HL-60/S4 (cell line): ENCODE measurements at regions not wholly inside any gene's neighbourhood (a gene's known extent, or its start where the extent isn't known, plus 50 kb on each side); places are given as distances from the start of the nearest gene placed in this dataset.
"Not testable (repeated sequence)": the region's sequence is repeated elsewhere in the genome, so short reads cannot be mapped to it uniquely, and the experiment has no call there.

ENCODE experiments used
- in situ Hi-C: fragments of 300-500 bp; cut with MboI; formaldehyde crosslinking; loops from 2 replicates; pipeline ENCODE4 v1.14.3; 2022; ENCODE audit warnings: low sequenced_read_pairs

DNA sequence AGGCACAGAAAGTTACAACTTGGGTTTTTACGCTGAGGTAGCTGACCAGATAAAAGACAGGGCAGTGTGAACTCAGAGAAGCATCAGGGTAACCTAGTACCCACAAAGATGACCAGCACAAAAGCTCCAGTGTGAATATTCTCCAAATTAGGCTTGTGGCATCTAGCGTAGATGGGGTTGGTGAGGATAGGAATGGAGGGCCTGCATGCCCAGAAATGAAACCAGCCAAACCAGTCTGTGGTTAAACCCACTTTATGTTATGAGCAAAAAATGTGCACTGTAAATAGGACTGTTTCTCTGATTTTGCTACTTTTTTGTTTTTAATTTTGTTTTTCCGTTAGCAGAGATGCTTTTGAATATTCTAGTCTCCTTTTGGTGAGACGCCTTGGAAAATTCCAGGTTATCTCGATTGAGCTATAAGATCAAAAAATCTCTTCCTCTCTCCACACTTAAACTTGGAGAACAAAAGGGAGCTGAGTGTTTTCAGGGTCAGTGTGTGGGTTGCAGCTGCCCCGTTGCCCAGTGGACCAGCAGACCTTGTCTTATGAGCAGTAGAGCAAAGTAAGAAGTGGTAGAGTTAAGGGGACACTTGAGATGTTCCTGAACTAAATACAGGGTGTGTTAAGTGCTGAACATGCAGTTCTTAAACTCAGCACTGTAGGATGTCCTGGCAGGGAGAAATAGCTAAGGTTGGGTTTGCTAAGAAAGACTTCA is 132.9 kb downstream of the C3orf38 start:
- in situ Hi-C loops, result no loop called here

DNA sequence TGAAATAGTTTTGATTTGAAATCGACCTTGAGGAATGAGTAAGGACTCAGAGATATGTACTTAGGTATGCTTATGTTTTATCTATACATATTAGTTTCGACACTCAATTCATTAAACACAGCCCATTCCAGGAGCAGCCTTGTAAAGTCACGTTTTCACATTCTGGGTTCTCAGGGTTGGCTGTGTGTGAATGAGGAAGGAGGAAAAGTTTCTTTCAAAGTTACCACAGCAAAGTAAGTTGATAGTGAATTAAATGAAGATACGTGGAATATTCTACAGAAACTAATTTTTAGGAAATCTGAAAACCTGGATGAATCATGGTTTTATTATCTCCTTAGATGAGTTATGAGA is 133.5 kb downstream of the C3orf38 start:
- in situ Hi-C loops, result no loop called here

DNA sequence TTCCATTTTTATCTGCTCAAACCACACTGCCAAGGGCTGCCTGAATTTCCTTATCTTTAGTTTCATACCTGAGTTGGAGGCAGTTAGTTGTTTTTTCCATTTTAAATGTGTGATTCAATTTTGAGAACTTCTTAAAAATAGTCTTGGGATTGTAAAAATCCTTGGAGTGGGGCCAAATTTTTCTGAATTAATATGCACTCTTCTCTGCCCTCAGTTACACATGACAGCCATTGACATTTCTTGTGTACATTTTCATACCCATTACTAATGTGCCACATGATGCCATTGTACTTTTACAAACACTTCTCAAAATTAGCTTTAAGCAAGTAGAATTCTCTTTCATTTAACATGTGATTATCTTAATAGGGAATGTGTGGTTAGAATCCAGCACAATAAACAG is 141.7 kb downstream of the C3orf38 start:
- in situ Hi-C loops, result no loop called here

DNA sequence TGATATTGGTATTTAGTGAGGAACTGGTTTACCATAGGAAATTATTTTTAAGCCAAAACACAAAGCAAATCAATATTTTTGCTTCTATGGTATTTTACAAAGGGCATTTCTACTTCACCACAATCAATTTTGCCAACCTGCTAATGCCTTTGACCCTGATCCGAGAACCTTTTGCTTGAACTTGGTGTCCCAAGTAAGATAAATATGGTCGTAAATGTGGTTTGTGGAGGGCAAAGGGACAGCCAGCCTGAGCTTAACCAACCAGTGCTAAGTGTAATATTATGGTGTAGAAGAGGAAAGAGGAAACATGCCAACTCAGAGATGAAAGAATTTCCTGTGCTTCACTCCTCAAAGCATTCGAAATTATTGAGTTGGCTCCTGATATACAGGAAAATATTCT is 148.4 kb downstream of the C3orf38 start:
- in situ Hi-C loops, result no loop called here

DNA sequence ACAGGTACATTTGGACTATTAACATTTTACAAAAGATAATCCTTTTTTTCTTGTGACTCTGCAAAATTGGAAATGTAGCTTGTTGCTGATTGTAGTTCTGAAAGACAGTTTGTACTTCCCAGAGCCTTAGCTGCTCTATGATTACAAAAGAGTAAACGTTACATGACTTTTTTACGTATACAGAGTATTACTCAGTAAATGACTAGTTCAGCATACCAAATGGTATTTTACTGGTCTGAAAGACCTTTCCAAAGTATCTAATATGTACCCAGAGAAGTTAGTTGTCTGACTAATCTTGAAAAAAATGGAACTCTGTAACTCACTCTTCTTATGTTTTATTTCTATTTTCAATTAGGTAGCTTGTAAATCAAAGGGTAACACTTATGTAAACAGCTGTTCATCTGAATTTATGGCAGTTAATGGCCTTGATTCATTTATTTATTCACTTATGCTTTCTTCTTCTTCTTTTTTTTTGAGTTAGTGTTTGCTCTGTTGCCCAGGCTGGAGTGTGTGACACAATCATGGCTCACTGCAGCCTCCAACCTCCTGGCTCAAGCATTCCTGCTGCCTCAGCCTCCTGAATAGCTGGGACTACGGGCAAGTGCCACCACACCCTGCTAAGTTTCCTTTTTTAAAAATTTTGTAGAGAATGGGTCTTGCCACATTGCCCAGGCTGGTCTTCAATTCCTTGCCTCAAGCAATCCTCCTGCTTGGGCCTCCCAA is 151.7 kb downstream of the C3orf38 start:
- in situ Hi-C loops, result no loop called here

DNA sequence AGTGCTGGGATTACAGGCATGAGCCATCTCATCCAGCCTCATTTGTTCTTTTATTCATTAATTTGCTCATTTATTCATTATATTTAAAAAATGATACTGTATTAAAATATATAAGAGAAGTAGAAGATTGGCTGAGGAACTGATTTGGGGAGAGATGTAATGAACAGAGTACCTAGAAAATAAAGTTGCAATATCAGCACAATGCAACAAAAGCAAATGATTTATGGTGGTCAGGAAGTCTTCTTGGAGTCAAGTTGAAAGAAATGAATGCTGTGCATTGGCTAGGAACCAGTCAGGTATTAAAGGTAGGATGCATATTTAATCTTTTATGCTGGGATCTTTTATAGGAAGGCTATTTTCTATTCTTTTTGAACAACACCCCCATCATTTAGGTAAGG is 152.2 kb downstream of the C3orf38 start:
- in situ Hi-C loops, result no loop called here

DNA sequence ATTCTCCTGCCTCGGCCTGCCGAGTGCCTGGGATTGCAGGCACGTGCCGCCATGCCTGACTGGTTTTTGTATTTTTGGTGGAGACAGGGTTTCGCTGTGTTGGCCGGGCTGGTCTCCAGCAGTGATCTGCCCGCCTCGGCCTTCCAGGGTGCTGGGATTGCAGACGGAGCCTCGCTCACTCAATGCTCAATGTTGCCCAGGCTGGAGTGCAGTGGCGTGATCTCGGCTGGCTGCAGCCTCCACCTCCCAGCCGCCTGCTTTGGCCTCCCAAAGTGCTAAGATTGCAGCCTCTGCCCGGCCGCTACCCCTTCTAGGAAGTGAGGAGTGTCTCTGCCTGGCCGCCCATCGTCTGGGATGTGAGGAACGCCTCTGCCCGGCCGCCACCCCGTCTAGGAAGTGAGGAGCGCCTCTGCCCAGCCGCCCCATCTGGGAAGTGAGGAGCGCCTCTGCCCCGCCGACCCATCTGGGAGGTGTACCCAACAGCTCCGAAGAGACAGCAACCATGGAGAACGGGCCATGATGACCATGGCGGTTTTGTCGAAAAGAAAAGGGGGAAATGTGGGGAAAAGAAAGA is 153.7 kb downstream of the C3orf38 start:
- in situ Hi-C loops, result not testable (repeated sequence)

DNA sequence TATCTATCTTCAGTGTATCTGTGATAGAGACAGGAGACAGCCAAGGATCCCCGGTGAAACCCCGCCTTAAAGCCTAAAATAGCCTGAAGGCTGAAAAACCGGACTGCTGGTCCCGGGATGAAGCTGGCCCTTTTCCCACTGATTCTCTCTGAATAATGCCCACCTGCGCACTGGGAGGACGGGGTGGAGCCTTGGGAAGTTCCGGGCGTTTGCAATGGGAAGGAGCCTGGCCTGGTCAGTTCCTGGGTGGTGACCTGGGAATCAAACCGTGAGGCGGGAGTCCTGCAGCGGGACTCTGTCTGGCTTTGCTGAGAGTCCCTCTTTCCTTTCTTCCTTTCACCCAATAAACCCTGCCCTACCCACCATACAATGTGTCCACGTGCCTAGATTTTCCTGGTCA is 157.9 kb downstream of the C3orf38 start:
- in situ Hi-C loops, result no loop called here

DNA sequence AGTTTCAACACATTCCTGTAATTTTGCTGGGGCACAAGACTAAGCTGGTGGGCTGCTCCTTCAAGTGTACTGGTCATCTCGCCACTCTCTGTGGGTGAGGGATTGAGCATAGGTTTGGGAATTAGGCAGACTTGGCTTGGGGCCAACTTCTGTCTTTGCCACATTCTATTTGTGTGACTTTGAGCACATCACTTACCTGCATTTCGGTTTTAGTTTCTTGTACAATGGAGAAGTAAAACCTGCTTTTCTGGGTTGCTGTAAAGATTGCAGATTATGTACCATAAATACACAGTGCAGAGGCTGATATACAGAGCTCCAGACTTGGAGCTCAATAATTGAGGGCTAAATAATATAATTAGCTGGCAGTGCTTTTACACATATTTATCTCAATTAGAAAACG is 162.1 kb downstream of the C3orf38 start:
- in situ Hi-C loops, result no loop called here

DNA sequence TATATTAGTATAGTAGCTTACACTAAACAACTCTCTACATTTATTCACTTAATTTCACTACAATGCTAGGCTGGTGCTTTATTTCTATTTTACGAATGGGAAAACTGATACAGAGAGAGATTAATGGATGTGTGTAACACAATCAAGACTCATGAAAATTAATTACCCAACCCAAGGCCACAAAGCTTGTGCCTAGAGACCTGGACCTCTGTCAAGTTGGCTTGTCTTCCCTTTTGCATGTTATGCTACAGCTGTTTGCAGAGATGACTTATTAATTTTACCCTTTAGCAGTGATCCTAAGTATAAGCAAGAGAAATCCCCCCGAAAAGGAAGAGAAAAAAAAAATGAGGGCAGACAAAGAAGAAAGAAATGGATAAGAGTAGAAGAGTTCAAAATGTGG is 162.5 kb downstream of the C3orf38 start:
- in situ Hi-C loops, result no loop called here

DNA sequence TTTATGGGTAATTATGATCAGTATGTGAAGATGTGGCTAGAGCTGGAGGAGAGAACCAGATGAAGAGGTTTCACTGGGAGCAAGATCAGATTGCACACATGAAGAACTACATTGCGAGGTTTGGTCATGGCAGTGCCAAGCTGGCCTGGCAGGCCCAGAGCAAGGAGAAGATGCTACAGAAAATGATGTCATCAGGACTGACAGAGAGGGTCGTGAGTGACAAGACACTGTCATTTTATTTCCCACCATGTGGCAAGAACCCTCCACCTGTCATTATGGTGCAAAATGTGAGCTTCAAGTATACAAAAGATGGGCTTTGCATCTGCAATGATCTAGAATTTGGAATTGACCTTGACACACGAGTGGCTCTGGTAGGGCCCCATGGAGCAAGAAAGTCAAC is 168.3 kb downstream of the C3orf38 start:
- in situ Hi-C loops, result no loop called here

DNA sequence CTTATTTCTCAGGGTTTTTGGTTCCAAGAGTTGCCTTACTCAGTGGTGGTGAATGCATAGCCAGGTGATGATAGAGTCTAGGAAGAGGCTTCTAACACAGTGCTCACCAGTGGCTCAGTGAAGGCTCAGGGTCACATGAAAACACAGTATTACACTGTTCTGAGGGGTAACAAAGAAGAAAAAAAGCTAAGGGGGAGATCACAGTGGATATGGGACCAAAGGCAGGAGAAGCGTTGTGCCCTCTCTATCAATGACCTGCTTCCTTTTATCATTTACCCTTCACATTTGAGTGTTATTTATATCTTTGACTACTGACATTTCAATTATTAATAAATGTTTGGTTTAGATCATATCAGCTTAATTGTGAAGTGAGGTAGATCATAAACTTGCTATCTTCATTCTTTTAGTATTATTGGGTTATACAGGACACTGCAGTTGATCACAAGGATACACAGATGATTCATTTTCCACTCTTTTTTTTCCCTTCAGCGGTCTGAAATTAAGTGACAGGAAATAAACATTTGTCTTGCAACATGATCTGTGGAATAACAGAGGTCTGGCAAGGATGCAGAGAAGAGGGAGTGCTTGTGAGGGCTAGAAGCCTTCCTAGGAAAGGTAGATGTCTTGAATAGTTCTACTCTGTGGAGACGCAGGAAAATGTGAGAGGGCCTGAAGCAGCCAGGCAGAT is 171.7 kb downstream of the C3orf38 start:
- in situ Hi-C loops, result no loop called here

DNA sequence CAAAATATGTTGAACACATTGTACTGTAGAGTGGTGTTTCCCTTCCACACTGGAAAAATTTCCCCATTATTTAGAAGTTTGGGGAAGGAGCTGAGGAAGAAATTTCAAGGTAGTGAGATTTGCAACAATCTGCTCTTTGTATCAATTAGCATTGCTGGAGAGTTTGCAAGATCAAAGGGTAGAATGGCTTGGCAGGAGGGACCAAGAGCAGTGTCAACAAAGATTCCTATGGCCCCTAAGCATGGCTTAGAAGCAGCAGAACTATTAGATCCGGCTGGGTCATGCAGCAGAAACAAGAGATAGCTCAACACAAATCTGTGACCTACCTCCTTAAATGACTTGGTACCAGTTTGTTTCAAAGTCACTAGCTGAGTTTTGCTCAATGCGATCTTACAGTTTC is 175.0 kb downstream of the C3orf38 start:
- in situ Hi-C loops, result no loop called here

DNA sequence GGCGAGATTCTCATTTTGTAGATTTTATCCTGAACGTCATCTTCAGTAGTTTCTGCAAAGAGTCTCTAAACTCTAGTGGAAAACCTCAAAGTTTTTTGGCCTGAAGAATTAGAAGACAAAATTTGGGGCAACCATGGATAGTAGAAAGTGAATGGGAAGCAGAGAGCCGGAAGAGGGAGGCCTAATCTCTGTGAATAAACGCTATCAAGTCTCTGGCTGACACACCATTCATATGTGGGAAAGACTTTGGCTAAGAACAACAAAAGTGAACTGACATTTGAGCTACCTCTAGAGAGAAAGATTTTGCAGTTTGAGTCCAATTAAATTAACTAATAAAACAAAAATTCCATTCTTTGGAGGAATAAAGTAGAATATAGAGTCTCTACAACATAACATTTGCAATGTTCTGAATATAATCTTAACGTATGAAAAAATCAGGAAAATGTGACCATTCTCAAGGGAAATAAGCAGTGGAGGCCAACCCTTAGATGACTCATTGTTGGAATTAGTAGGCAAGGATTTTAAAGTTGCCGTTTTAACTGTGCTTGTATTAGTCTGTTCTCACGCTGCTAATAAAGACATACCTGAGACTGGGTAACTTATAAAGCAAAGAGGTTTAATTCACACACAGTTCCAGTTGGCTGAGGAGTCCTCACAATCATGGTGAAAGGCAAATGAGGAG is 184.6 kb downstream of the C3orf38 start:
- in situ Hi-C loops, result no loop called here

DNA sequence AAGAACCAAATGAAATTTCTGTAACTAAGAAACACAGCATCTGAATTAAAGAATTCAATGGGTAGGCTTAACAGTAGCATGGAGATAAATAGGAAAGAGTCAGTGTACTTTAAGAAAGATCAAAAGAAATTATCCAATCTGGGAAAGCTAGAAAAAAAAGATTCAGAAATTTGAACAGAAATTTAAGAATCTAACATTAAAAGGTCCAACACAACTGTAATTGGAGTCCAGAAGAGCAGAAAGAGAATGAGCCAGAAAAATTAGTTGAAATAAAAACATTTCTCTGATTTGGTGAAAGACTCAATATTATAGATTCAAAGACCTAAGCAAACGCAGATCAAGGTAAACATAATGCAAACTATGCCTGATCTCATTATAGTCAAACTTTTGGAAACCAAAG is 187.1 kb downstream of the C3orf38 start:
- in situ Hi-C loops, result no loop called here

DNA sequence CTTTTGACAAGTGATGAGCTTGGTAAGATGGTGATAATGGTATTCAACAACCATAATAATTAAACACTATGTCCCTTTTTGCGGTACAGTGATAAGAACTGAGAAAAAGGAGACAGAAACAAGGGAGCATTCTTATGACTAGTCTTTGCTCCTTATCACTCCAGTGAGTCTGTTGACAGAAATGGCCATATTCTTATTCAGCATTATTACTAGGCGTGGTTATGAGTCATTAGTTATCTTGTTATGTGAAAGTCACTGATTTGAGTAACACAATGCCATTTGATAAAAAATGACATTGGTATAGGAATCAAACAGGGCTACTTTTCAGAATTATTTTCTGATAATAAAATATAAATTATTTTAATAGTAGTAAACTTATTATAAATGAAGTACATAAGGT is 193.5 kb downstream of the C3orf38 start:
- in situ Hi-C loops, result no loop called here

DNA sequence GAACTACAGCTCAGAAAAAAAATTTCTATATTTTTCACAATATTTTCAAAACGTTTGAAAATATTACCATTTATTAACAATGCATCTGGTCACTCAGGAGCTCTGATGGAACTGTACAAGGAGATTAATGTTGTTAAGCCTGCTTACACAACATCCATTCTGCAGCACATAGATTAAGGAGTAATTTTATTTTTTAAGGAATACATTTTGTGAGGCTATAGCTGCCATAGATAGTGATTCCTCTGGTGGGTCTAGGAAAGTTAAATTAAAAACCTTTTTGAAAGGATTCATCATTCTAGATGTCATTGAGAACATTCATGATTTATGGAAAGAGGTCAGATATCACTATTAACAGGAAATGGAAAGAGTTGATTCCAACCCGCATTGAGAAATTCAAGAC is 196.9 kb downstream of the C3orf38 start:
- in situ Hi-C loops, result no loop called here

DNA sequence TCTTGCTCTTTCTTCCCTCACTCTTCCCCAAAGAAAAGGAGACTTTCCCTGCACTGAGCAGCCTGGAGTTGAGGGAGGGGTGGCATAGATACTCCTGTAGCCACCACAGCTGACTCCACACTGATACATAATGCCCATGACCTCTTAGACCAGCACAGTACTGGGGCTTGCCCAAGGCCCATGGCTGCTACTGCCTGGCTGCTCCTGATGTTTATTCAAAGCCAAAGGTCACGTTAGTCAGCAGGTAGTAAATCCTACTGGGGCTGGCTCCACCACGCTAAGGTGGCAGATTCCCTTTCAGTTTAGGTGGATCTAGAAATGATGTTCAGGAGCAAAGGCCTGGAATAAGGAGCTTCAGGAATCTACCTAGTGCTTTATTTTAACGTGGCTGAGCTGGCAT is 212.7 kb downstream of the C3orf38 start:
- in situ Hi-C loops, result no loop called here

DNA sequence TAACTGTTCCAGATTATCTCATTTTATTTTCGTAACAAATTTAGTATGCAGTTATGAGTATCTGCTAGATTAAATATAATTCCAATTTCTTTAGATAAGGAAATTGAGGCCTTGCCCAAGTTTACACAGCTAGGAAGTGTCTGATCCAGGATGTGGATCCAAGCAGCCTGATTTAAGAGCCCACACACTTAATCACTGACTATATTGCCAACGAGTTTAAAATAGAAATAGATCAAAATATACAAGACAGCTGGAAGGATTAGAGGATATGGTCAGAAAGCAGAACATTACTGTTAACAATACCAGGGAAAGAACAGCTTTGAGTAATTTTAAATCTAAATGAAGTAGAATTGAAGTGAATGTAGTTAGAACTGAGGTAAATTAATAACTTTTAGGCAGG is 215.2 kb downstream of the C3orf38 start:
- in situ Hi-C loops, result no loop called here

DNA sequence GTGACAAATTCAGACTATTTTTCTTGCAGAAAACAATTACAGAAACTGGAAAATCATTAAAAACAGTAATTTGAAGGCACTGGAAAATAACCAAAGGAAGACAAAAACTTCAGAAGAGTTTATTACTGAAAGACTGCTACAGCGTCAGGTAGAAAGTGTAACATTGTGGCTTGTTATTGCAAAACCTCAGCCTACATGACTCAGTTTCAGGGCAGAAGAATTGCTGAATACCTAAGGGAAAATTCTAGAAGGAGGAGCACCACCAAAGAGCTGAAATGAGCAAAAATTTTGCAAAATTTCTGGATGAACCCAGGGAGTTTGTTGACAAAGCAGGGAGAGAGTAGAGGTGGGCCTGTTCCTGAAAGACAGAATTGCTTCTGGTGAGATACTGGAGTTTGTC is 219.6 kb downstream of the C3orf38 start:
- in situ Hi-C loops, result no loop called here

DNA sequence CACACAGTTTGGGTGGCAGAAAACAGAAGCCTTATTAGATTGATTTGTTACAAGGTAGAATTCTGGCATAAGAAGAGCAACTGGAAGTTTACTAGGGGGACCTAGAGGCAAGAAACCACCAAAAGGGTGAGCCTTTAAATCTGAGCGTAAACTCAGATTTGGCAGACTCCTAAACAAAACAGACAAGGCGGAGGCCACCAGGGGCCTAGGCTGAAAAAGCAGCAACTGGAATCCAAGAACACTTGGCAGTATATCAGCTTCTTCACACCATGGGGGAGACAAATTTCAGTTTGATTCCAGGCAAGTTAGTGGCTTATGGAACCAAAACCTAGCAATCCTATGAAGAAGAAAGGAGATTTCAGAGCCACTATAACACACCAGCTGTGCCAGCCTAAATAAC is 220.0 kb downstream of the C3orf38 start:
- in situ Hi-C loops, result no loop called here
